ENCODE measurements at regions not wholly inside any gene's neighbourhood (a gene's known extent, or its start where the extent isn't known, plus 50 kb on each side); places are given as distances from the start of the nearest gene placed in this dataset.

GRCh38 chr12:113766131-113766878 is 199.8 kb downstream of the RBM19 start:
- DNase-seq (ENCODE audit: low read depth), result no peak

GRCh38 chr12:113764661-113765060 is 201.5 kb downstream of the RBM19 start:
- no peak for DNase-seq (ENCODE audit: low read depth)

DNA sequence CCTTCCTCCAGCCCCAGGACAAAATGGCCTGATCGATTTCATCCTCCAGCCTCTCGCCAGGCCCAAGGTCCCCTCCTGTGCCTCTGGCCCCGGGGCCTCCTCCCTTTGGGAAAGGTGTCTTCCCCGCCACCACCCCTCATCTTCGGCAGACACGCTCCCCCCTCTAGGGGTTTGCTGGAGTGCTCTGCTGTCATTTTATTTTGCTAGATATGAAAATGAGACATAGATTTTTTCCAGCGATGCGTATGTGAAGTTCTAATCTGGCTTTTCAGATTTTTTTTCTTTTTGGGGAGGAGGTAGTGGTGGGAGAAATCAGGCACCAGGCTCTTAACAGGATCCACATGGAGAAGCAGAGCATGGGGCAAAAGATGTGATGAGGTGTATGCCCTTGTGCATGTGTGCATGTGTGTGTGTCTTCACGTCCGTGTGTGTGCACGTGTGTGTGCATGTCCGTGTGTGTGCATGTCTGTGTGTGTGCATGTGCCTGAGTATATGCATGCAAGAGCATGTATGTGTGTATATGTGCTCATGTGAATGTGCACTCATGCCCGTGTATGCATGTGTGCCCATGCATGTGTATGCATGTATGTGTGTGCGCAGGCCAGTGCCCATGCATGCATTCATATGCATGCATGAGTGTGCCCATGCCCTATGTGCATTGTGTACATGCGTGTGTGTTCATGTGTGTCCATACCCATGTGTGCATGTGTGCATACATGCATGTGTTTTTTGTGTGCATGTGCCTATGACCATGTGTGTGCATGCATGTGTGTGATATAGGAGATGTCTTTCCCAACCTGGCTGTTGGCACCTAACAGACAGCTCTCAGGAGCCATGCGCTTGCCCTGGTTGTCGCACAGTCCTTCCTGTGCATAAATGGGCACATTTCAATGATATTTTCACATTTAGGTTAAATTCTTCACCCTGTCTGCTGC is 203.0 kb downstream of the RBM19 start:
- DNase-seq (ENCODE audit: low read depth), result no peak

- no peak for DNase-seq (ENCODE audit: low read depth)
Observed at GRCh38 chr12:113762155-113762881, 203.8 kb downstream of the RBM19 start.

- no peak for DNase-seq (ENCODE audit: low read depth)
Observed at GRCh38 chr12:113759135-113759534, 207.0 kb downstream of the RBM19 start.

DNA sequence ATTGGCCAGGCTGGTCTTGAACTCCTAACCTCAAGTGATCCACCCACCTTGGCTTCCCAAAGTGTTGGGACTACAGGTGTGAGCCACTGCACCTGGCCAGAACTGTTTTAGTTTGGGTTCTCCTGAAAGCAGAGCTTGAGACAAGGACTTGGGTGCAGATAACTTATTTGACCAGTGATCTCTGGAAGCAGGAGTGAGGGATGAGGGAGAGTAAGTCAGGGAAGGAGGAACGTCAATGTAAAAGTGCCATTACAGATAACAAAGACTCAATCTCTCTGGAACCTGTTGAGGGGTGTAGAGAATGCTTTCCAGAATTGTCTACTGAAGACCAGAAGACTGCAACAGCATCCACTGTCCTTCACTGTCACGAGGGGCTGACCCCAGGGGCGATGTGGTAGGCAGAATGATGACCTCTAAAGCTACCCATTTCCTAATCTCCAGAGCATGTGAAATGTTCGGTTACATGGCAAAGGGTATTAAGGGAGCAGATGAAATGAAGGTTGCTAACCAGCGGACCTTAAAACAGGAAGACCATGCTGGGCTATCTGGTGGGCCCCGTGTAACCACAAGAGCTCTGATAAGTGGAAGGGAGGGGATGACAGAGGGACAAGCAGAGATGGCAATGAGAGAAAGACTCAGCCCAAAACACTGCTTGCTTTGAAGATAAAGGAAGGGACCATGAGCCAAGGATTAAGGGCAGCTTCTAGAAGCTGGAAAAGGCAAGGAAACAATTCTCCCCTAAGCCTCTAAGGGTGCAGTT is 207.8 kb downstream of the RBM19 start:
- peak; percentile 70 for DNase-seq (ENCODE audit: low read depth)

DNA sequence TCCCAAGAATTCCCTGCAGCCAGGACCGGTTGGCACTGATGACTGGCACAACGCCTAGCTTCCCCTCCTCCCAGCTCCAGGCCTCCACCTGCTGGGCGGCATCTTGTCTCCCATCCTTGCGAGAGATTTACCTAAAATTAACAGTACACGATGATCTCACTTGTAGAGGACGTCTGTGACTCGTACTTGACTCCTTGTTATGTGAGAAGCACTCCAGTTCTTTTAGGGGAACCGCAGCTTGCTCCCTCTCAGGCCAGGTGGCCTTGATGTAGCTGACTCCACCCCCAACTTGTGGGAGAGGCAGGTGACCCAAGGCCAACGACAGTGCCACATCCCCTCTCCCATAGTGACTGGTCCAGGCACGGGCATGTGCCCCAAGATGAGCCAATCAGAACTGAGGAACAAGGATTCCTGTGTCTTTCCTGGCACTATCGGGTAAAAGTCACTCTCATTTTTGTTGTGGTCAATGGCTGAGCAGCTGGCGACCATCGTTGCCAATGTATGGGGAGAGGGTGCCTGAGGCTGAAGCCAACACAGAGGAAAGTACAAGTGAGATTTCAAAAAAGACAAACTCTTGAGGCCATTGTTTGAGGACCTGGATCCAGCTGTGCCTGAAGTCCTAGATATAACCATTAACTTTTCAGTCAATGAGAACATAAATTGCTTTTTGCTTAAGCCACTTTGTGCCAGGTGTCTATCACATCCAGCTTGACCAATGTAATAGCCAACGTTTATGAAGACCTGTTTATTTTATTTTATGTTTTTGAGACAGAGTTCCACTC is 208.7 kb downstream of the RBM19 start:
- no peak for DNase-seq (ENCODE audit: low read depth)

- DNase-seq (ENCODE audit: low read depth), result no peak
Observed at GRCh38 chr12:113756609-113757008, 209.5 kb downstream of the RBM19 start.

GRCh38 chr12:113755098-113755497 is 211.0 kb downstream of the RBM19 start:
- DNase-seq (ENCODE audit: low read depth), result no peak

GRCh38 chr12:113751513-113751912 is 214.6 kb downstream of the RBM19 start:
- DNase-seq (ENCODE audit: low read depth), result no peak

DNA sequence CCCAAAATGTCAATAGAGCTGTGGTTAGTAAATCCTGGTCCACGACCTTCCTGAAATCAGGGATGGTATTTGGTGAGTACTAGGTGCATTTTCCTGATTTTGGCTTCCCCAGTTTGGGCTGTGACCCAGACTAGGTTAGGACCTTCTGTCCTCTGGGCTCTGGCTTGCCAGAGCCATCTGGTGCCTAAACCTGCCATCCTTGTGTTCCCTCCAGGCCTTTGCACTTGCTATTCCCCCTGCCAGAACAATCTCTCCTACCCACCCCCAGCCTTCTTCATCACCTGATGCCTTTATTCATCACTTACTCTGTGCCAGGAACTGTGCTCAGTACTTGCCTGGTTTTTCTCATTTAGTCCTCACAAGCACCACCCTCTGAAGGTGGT is 216.7 kb downstream of the RBM19 start:
- no peak for DNase-seq (ENCODE audit: low read depth)

DNA sequence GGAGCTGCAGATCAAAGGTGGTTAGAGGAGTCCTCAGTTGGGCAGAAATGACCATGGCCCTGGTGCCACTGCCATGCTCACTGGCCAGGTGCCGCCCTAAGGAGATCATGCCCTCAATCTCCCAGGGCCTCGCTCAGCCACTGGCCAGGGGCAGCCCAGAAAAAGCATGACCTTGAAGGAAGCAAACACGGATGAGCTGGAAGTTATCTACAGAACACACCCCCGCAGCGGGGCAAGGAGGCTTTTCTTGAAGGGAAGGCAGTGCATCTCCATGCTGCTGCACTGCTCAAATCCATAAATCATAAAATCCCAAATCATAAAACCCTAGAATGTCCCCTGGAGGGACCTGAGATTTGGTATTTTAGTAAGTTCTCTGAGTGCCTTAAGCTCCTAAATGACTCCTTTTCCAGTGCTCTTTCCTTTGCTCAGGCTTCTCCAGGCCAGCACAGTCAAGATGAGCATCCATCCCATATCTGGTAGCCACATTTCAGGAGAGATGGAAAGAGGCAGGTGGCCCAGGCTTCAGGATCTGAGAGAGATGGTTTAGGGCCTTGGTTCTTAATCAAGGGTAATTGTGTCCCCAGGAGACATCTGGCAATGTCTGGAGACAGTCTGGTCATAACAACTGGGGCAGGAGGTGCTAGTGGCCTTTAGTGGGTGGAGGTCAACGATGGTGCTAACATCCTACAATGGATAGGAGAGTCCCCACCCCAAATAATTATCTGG is 217.3 kb downstream of the RBM19 start:
- no peak for DNase-seq (ENCODE audit: low read depth)

- peak; percentile 48 for DNase-seq (ENCODE audit: low read depth)
Observed at GRCh38 chr12:113747017-113747416, 219.1 kb downstream of the RBM19 start.

DNA sequence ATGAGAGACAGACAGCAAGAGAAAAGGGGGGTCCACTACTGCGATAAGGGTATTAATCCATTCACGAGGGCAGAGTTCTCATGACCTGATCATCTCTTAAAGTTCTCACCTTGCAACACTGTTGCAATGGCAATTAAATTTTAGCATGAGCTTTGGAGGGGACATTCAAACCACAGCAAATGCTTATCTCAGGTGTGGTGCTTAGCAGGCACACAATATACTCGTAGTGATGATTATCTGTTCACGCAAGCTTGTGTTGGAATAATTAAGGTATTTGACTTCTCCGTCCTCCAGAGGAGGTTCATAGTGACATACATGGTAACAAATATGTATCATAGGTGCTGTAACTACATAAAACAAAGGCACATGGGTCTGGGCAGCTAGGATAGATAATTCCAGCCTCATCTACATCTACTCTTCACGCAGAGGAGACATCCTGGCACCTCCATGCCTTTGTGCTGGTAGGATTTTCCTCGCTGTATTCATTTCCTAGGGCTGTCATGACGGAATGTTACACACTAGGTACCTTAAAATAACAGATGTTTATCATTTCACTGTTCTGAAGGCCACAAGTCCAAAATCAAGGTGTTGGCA is 221.2 kb downstream of the RBM19 start:
- no peak for DNase-seq (ENCODE audit: low read depth)

DNA sequence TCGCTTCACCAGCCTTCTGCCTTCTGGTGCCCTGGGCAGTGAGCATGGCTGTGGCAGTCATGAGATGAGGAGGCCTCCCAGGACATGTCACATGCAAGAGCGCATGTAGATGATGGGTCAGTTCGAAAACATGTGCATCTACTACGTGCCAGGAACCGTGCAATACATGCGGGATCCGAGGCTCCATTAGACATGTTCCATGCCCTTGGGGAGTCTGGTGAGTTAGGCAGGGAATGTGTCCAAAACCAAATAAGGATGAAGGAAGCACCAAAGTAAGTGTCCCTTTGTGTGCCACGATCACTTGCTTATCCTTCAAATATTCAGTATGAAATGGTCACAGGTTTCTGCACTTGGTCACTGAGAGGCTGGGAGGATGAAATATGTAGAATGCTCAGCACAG is 223.3 kb downstream of the RBM19 start:
- DNase-seq (ENCODE audit: low read depth), result no peak

DNA sequence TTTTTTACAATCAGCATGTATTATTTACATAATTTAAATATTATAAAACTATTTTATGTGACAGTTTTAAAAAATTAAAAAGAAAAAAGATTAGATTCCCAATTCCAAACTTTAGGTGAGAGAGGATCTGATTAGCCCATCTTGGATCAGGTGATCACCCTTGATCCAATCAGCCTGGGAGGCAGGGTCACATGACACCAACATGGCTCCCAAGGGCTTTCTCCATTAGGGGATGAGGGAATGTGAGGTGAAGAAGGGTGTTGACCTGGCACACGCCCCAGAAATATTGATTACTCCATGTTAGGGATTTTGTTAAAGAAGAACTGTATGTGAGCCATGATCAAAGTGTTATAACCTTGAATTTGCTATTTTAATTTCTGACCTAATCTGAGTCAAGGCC is 225.4 kb downstream of the RBM19 start:
- no peak for DNase-seq (ENCODE audit: low read depth)

DNA sequence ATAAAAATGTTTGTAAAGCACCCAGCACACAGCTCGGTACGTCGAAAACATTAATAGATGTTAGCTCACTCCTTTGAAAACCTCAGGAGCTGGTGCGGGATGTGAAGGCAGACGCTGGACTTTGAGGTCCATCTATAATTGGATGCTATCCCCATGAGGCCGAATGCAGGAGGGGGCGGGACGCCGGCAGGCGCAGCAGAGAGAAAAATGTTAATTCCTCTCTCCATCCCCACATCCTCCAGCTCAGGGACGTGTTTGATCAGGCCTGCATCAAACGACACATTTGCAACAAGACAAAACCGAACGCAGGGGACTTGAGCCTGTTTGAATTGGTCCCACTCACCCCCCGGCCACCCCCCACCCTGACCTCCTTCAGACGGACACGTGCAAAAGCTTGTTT is 231.0 kb downstream of the RBM19 start:
- DNase-seq (ENCODE audit: low read depth), result no peak

DNA sequence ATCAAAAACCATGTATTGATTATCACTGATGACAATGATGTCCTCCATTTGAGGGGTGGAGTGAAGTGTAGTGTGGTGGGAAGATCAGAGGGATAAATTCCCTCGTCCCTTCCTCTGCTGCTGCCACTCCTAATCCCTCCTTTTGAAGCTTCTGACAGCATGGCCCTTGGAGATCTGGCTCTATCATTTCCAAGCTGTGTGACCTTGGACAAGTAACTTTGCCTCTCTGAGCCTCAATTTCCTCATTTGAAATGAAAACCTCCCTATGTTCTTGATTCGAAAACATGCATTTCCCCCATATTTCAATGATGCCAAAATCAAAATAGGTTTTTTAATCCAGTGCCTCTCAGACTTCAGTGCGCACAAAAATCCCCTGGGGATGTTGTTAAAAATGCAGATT is 231.6 kb downstream of the RBM19 start:
- DNase-seq (ENCODE audit: low read depth), result no peak

DNA sequence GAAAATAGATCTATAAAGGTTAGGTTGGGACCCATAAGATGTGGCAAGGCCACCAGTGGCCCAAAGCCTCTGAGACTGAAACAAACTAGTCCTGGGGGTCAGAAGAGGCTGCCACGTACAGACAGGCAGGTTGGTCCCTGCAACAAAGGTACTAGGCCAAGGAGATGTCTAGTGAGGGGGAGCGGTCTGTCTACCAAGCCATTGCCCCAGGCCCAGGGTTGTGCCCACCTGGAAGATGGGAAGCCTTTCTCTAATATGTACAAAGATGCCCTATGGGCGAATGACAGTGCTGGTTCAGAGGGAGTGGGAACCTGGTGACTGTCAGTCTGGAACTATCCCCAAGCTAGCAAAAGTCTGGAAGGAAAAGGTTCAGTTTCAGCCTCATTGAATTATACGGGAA is 233.2 kb downstream of the RBM19 start:
- no peak for DNase-seq (ENCODE audit: low read depth)

- no peak for DNase-seq (ENCODE audit: low read depth)
Observed at GRCh38 chr12:113727651-113728061, 238.5 kb downstream of the RBM19 start.

All from CMK (cell line).